ENCODE measurements at regions not wholly inside any gene's neighbourhood (a gene's known extent, or its start where the extent isn't known, plus 50 kb on each side); places are given as distances from the start of the nearest gene placed in this dataset.
A peak's percentile ranks its signal among the peaks of the same experiment; 100 is the strongest.

GRCh38 chr10:107477266-107477665 lies 312.8 kb upstream of the SORCS1 start:
- TF ChIP-seq, protein P1, sequence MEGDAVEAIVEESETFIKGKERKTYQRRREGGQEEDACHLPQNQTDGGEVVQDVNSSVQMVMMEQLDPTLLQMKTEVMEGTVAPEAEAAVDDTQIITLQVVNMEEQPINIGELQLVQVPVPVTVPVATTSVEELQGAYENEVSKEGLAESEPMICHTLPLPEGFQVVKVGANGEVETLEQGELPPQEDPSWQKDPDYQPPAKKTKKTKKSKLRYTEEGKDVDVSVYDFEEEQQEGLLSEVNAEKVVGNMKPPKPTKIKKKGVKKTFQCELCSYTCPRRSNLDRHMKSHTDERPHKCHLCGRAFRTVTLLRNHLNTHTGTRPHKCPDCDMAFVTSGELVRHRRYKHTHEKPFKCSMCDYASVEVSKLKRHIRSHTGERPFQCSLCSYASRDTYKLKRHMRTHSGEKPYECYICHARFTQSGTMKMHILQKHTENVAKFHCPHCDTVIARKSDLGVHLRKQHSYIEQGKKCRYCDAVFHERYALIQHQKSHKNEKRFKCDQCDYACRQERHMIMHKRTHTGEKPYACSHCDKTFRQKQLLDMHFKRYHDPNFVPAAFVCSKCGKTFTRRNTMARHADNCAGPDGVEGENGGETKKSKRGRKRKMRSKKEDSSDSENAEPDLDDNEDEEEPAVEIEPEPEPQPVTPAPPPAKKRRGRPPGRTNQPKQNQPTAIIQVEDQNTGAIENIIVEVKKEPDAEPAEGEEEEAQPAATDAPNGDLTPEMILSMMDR (IDR thresholded peaks at IDR 0.05; ENCODE audit: extremely low read depth, insufficient read depth, missing control alignments), result no peak
- DNase-seq (ENCODE audit: low spot score), result peak; percentile 17
- in situ Hi-C loops (cut with MboI; ENCODE audit: low pct_unique_long_range_greater_than_20kb, low sequenced_read_pairs, unreplicated experiment), result no loop called here

- TF ChIP-seq, protein P1 (IDR thresholded peaks at IDR 0.05; ENCODE audit: extremely low read depth, insufficient read depth, missing control alignments), result no peak
- in situ Hi-C loops (cut with MboI; ENCODE audit: low pct_unique_long_range_greater_than_20kb, low sequenced_read_pairs, unreplicated experiment), result no loop called here
- no peak for DNase-seq (ENCODE audit: low spot score)
Observed at GRCh38 chr10:107476408-107476807, 311.9 kb upstream of the SORCS1 start.

DNA sequence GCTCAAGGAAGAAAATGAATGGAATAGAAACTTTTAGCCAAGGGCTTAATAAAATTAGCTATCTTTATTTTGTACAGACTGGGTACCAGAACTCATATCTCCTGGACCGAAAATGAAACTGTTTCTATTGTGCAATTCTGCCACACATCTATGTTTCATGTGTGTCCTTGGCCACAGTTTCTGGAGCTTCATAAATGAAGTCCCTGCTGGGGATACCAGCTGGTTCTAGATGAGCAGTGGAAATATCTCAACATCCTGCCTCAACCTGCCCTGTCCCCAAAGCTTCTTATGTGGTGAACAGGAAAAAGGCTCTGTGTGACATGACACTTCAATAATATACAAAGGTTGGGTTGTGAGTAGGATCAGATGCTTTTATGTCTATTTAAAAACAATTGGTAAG lies 310.1 kb upstream of the SORCS1 start:
- in situ Hi-C loops (cut with MboI; ENCODE audit: low pct_unique_long_range_greater_than_20kb, low sequenced_read_pairs, unreplicated experiment), result no loop called here
- TF ChIP-seq, protein P1 (IDR thresholded peaks at IDR 0.05; ENCODE audit: extremely low read depth, insufficient read depth, missing control alignments), result no peak
- DNase-seq (ENCODE audit: low spot score), result no peak

DNA sequence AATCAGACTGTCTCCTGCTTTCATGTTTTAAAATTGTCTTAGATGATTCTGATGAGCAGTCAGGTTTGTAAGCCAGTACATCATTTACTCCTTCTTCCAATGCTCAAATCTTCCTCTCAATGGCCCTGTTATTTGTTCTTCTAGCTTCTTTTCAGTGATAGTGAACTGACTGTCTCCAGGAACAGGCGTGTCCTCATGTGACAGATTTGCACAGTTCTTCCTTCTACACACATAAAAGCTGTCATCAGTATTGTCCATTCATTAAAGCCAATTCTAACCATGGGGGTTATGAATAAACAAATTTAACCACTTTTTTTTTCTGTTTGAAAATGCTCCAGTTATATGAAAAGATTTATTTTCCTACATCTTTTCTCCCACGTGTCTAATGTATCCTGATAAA lies 308.7 kb upstream of the SORCS1 start:
- TF ChIP-seq, protein P1 (IDR thresholded peaks at IDR 0.05; ENCODE audit: extremely low read depth, insufficient read depth, missing control alignments), result no peak
- in situ Hi-C loops (cut with MboI; ENCODE audit: low pct_unique_long_range_greater_than_20kb, low sequenced_read_pairs, unreplicated experiment), result no loop called here

GRCh38 chr10:107471911-107472310 lies 307.4 kb upstream of the SORCS1 start:
- in situ Hi-C loops (cut with MboI; ENCODE audit: low pct_unique_long_range_greater_than_20kb, low sequenced_read_pairs, unreplicated experiment), result no loop called here
- TF ChIP-seq, protein P1 (IDR thresholded peaks at IDR 0.05; ENCODE audit: extremely low read depth, insufficient read depth, missing control alignments), result no peak
- no peak for DNase-seq (ENCODE audit: low spot score)

More for the DNA sequence above, 308.7 kb upstream of the SORCS1 start:
- no peak for DNase-seq (ENCODE audit: low spot score)

GRCh38 chr10:107453561-107453960 lies 289.1 kb upstream of the SORCS1 start:
- no peak for DNase-seq (ENCODE audit: low spot score)
- in situ Hi-C loops (cut with MboI; ENCODE audit: low pct_unique_long_range_greater_than_20kb, low sequenced_read_pairs, unreplicated experiment), result no loop called here
- TF ChIP-seq, protein P1 (IDR thresholded peaks at IDR 0.05; ENCODE audit: extremely low read depth, insufficient read depth, missing control alignments), result no peak

DNA sequence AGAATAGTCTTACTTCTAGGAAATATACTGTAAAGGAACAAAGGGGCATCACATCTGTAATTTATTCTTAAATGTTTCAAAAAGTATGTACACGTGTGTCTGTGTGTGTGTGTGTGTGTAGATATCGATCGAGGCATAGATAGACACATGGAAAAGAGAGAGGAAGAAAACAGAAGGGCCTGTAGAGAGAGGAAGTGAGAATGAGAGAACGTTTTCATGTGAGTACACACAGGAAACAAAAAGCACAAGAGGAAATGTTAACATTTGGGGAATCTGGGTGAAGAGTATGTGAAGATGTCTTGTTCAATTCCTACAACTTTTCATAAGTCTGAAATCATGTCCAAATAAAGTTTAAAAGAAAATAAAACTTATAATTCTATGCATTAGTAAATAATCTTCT lies 286.5 kb upstream of the SORCS1 start:
- DNase-seq (ENCODE audit: low spot score), result no peak
- in situ Hi-C loops (cut with MboI; ENCODE audit: low pct_unique_long_range_greater_than_20kb, low sequenced_read_pairs, unreplicated experiment), result no loop called here
- TF ChIP-seq, protein P1 (IDR thresholded peaks at IDR 0.05; ENCODE audit: extremely low read depth, insufficient read depth, missing control alignments), result no peak
